ENCODE measurements at regions not wholly inside any gene's neighbourhood (a gene's known extent, or its start where the extent isn't known, plus 50 kb on each side); places are given as distances from the start of the nearest gene placed in this dataset.

- TF ChIP-seq PBX3 (IDR thresholded peaks at IDR 0.05) (no peak), MAX (IDR thresholded peaks at IDR 0.05) (no peak), MYC (IDR thresholded peaks at IDR 0.05; ENCODE audit: borderline replicate concordance, low read length) (no peak)
Measured at GRCh38 chr2:22996911-22997310, 388.1 kb upstream of the KLHL29 start (continued).

- FAIRE-seq (no peak), ATAC-seq (no peak), DNase-seq (ENCODE audit: low read depth in 1 of 2, low spot score in 1 of 2) (no peak)
- Histone ChIP-seq H3K4me1 (no peaks in the 10 kb centered on the region), H3K4me2 (no peak overlapping the region), H3K9me3 (no peaks in the 10 kb centered on the region), H3K27ac (no peak overlapping the region), H3K4me3 (no peak overlapping the region)
- TF ChIP-seq TP53 (CRISPR knock-in tag; IDR thresholded peaks at IDR 0.05) (no peak), RARB (CRISPR knock-in tag; IDR thresholded peaks at IDR 0.05) (no peak), ZC3H11A (IDR thresholded peaks at IDR 0.05) (no peak), PBX3 (IDR thresholded peaks at IDR 0.05) (no peak), HOXA7 (CRISPR knock-in tag; IDR thresholded peaks at IDR 0.05) (no peak), RCOR1 (IDR thresholded peaks at IDR 0.05; ENCODE audit: low read depth, low read length) (no peak), CEBPB (IDR thresholded peaks at IDR 0.05) (peak; percentile 54 to 66; a peak in 3 of 4 replicates), CBX8 (IDR thresholded peaks at IDR 0.05) (no peak), EHF (CRISPR knock-in tag; IDR thresholded peaks at IDR 0.05) (no peak)
- ChIA-PET CTCF (no interaction called here), POLR2A (no interaction called here)
- 13% methylated on average over 3 of the region's 3 CpGs for WGBS (ENCODE audit: missing lambda C conversion rate)
Measured at GRCh38 chr2:22998359-22998758, 386.6 kb upstream of the KLHL29 start.

GRCh38 chr2:22999951-23000350 is 385.0 kb upstream of the KLHL29 start:
- POLR2A ChIA-PET: no interaction called here
- H3K27ac ChIP-seq: no peak overlapping the region
- 29% methylated on average over 4 of the region's 4 CpGs for WGBS (ENCODE audit: missing lambda C conversion rate)
- ATAC-seq (no peak), FAIRE-seq (no peak), DNase-seq (ENCODE audit: low read depth in 1 of 2, low spot score in 1 of 2) (no peak)
- no peak overlapping the region for H3K4me3 ChIP-seq
- CTCF ChIA-PET: interaction anchor here (1.0 kb wide), 1 partner anchor 43 kb away, joined by 3 read pairs; no protein-coding TSS in a partner anchor
- TF ChIP-seq HEYL (CRISPR knock-in tag; IDR thresholded peaks at IDR 0.05) (no peak), PBX3 (IDR thresholded peaks at IDR 0.05) (no peak), PHF8 (IDR thresholded peaks at IDR 0.05; ENCODE audit: borderline replicate concordance, low read depth) (no peak), RFX5 (IDR thresholded peaks at IDR 0.05) (no peak), NFE2L2 (conservative IDR thresholded peaks at IDR 0.05; ENCODE audit: low read length) (no peak), EP300 (IDR thresholded peaks at IDR 0.05) (no peak), SREBF2 (IDR thresholded peaks at IDR 0.05) (no peak), MAFK (IDR thresholded peaks at IDR 0.05; ENCODE audit: partially characterized antibody) (no peak), FOSL2 (IDR thresholded peaks at IDR 0.05) (no peak), FOSL2 (CRISPR knock-in tag; IDR thresholded peaks at IDR 0.05) (no peak)
- no peaks in the 10 kb centered on the region for H3K4me1 ChIP-seq
- H3K4me2 ChIP-seq: no peak overlapping the region
- H3K9me3 ChIP-seq: no peaks in the 10 kb centered on the region

GRCh38 chr2:23002234-23002633 is 382.7 kb upstream of the KLHL29 start:
- FAIRE-seq: no peak
- H3K27ac ChIP-seq: no peak overlapping the region
- CTCF ChIA-PET: no interaction called here

More at GRCh38 chr2:23002234-23002633, 382.7 kb upstream of the KLHL29 start:
- no peak for TF ChIP-seq HEYL (CRISPR knock-in tag; IDR thresholded peaks at IDR 0.05)
- TF ChIP-seq HMGXB4 (CRISPR knock-in tag; IDR thresholded peaks at IDR 0.05; ENCODE audit: borderline replicate concordance): no peak
- no peak for TF ChIP-seq KDM1A (IDR thresholded peaks at IDR 0.05; ENCODE audit: low read depth)
- no peak for TF ChIP-seq CHD2 (IDR thresholded peaks at IDR 0.05; ENCODE audit: low read length, partially characterized antibody)
- no peak for TF ChIP-seq TFCP2L1 (CRISPR knock-in tag; IDR thresholded peaks at IDR 0.05)
- TF ChIP-seq HDAC2 (IDR thresholded peaks at IDR 0.05): no peak
- no peak for TF ChIP-seq ZNF302 (CRISPR knock-in tag; IDR thresholded peaks at IDR 0.05)
- TF ChIP-seq POLR2A (IDR thresholded peaks at IDR 0.05; ENCODE audit: low read length): no peak
- TF ChIP-seq ZFP36 (IDR thresholded peaks at IDR 0.05; ENCODE audit: borderline replicate concordance, partially characterized antibody): no peak
- no peak for TF ChIP-seq HOXA7 (CRISPR knock-in tag; IDR thresholded peaks at IDR 0.05)
- TF ChIP-seq CTCF (IDR thresholded peaks at IDR 0.05): no peak
- H3K4me3 ChIP-seq: no peak overlapping the region
- DNase-seq (ENCODE audit: low read depth in 1 of 2, low spot score in 1 of 2) (peak in 1 of 2 experiments; percentile 10), ATAC-seq (peak in 1 of 2 experiments; percentile 57; a peak in 3 of 6 replicates)
- WGBS (ENCODE audit: missing lambda C conversion rate): 13% methylated on average over 1 of the region's 1 CpG
- no peaks in the 10 kb centered on the region for H3K4me1 ChIP-seq
- POLR2A ChIA-PET: no interaction called here
- no peak overlapping the region for H3K4me2 ChIP-seq
- no peaks in the 10 kb centered on the region for H3K9me3 ChIP-seq
